Osteoblast (primary cell): ENCODE measurements at regions not wholly inside any gene's neighbourhood (a gene's known extent, or its start where the extent isn't known, plus 50 kb on each side); places are given as distances from the start of the nearest gene placed in this dataset.

Source experiments
- DNase-seq: peaks from one replicate; pipeline ENCODE4 v3.0.0; 2011; ENCODE audit warnings: low spot score, mixed read lengths; ENCODE audit not compliant: insufficient read length; ENCODE audit errors: missing footprints
- H2AFZ ChIP-seq: 2 replicates; pipeline ENCODE4 v1.6.0; 2011; ENCODE audit warnings: mild to moderate bottlenecking, low read length
- H3K27ac ChIP-seq: 2 replicates; pipeline ENCODE4 v1.5.1; 2011; ENCODE audit warnings: mild to moderate bottlenecking, low read depth, low read length, moderate library complexity
- H3K27me3 ChIP-seq: 2 replicates; pipeline ENCODE4 v1.6.0; 2012; ENCODE audit warnings: mild to moderate bottlenecking, control low read depth, inconsistent platforms, low read length, moderate library complexity; ENCODE audit not compliant: insufficient read depth
- H3K36me3 ChIP-seq: 2 replicates; pipeline ENCODE4 v1.5.1; 2011; ENCODE audit warnings: mild to moderate bottlenecking, low read length, control low read depth, moderate library complexity; ENCODE audit not compliant: insufficient read depth
- H3K4me1 ChIP-seq: 2 replicates; pipeline ENCODE4 v1.5.1; 2011; ENCODE audit warnings: mild to moderate bottlenecking, low read length, control low read depth, moderate library complexity; ENCODE audit not compliant: insufficient read depth
- H3K4me2 ChIP-seq: 2 replicates; pipeline ENCODE4 v1.6.0; 2011; ENCODE audit warnings: mild to moderate bottlenecking, low read length; ENCODE audit not compliant: insufficient read depth
- H3K4me3 ChIP-seq: fragments of 200-600 bp; sonication (generic); 3 replicates; pipeline ENCODE4 v1.5.1; 2012; ENCODE audit warnings: mild to moderate bottlenecking, low read length, inconsistent platforms; ENCODE audit not compliant: insufficient read depth
- H3K79me2 ChIP-seq: 2 replicates; pipeline ENCODE4 v1.6.0; 2012; ENCODE audit warnings: mild to moderate bottlenecking, low read length, control low read depth, inconsistent platforms; ENCODE audit not compliant: insufficient read depth
- H3K9me3 ChIP-seq: 2 replicates; pipeline ENCODE4 v1.5.1; 2011; ENCODE audit warnings: low read depth, low read length, control low read depth
- H4K20me1 ChIP-seq: 2 replicates; pipeline ENCODE4 v1.6.0; 2012; ENCODE audit warnings: mild to moderate bottlenecking, low read length, control low read depth; ENCODE audit not compliant: insufficient read depth
- TF ChIP-seq, protein P1 (sequence below): IDR thresholded peaks from 2 replicates; pipeline ENCODE4 v1.5.1; 2011; ENCODE audit warnings: mild to moderate bottlenecking, low read depth, low read length, moderate library complexity; ENCODE audit errors: extremely low read depth

DNA sequence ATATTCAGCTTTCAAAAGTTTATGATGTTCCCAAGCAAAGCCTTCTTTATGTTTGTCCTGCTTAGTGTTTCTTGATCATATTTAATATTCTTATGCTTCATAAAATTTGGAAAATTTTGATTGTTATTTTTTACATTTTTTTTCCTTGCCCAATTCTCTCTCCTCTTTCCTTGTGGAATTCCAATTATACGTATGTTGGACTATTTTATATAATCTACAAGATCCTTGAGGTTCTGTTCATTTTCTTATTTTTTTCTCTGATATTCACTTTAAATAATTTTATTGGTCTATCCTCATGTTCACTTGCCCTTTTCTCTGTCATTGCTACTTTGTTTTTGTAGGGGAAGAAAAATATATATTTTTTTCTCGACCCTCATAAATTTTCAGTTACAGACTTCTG is 167.7 kb downstream of the DYRK2 start:
- H3K27me3 ChIP-seq = no peaks in the 10 kb centered on the region
- no peak overlapping the region for H2AFZ ChIP-seq
- no peaks in the 10 kb centered on the region for H4K20me1 ChIP-seq
- TF ChIP-seq, protein P1, sequence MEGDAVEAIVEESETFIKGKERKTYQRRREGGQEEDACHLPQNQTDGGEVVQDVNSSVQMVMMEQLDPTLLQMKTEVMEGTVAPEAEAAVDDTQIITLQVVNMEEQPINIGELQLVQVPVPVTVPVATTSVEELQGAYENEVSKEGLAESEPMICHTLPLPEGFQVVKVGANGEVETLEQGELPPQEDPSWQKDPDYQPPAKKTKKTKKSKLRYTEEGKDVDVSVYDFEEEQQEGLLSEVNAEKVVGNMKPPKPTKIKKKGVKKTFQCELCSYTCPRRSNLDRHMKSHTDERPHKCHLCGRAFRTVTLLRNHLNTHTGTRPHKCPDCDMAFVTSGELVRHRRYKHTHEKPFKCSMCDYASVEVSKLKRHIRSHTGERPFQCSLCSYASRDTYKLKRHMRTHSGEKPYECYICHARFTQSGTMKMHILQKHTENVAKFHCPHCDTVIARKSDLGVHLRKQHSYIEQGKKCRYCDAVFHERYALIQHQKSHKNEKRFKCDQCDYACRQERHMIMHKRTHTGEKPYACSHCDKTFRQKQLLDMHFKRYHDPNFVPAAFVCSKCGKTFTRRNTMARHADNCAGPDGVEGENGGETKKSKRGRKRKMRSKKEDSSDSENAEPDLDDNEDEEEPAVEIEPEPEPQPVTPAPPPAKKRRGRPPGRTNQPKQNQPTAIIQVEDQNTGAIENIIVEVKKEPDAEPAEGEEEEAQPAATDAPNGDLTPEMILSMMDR = no peak
- peaks cover 12% of the 10 kb centered on the region for H3K4me1 ChIP-seq
- no peak overlapping the region for H3K4me3 ChIP-seq
- no peaks in the 10 kb centered on the region for H3K79me2 ChIP-seq
- H3K4me2 ChIP-seq = no peak overlapping the region
- peaks cover 5% of the 10 kb centered on the region for H3K9me3 ChIP-seq
- H3K27ac ChIP-seq = no peak overlapping the region
- no peak for DNase-seq
- no peaks in the 10 kb centered on the region for H3K36me3 ChIP-seq

DNA sequence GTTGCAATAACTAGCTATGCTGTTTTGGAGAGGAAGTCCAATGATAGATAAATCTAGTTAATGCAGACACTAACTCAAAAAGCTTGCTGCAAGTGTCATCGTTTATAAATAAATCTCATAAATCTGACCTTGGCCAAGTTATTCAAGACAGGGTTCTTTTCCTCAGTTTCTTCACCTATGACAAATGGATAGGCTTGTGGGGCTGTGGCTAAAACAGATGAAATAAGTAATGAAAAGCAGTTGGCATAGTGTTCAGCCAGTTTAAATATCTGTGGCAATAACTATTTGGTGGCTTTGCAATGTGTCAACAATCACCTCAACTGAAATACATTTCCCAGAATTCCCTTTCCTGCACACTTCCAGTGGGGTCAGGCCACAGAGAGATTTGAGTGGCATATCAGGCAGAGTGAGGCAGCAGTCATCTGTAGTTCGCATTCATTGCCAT is 169.9 kb downstream of the DYRK2 start:
- Histone ChIP-seq H3K9me3 (peaks cover 5% of the 10 kb centered on the region), H3K36me3 (no peaks in the 10 kb centered on the region), H3K4me2 (no peak overlapping the region), H3K79me2 (no peaks in the 10 kb centered on the region), H3K27ac (no peak overlapping the region), H3K4me3 (no peak overlapping the region), H4K20me1 (no peaks in the 10 kb centered on the region), H3K4me1 (peaks cover under 1% of the 10 kb centered on the region), H2AFZ (no peak overlapping the region), H3K27me3 (no peaks in the 10 kb centered on the region)
- no peak for DNase-seq
- TF ChIP-seq, protein P1 = no peak

DNA sequence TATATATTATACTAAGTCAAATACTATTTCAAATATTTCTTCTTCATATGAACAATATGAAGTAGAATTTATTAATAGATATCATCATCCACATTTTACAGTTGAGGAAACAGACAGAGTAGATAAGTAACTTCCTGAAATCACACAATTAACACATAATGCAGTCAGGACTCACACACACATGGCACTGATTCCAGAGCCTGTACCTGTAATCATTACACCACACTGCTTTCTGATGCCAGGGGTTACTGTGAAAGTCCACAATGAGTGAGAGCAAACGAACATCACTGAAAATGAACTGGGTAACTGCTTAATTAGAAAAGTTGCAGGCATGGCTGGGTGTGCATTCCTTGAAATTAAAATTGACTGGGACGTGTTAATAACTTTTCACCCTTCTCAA is 169.3 kb upstream of the IFNG-AS1 start:
- Histone ChIP-seq H3K9me3 (peaks cover 5% of the 10 kb centered on the region), H3K4me3 (no peak overlapping the region), H3K36me3 (no peaks in the 10 kb centered on the region), H3K79me2 (no peaks in the 10 kb centered on the region), H2AFZ (no peak overlapping the region), H3K27me3 (no peaks in the 10 kb centered on the region), H3K4me1 (no peaks in the 10 kb centered on the region), H3K27ac (no peak overlapping the region), H4K20me1 (no peaks in the 10 kb centered on the region), H3K4me2 (no peak overlapping the region)
- DNase-seq = no peak
- TF ChIP-seq, protein P1 = no peak

DNA sequence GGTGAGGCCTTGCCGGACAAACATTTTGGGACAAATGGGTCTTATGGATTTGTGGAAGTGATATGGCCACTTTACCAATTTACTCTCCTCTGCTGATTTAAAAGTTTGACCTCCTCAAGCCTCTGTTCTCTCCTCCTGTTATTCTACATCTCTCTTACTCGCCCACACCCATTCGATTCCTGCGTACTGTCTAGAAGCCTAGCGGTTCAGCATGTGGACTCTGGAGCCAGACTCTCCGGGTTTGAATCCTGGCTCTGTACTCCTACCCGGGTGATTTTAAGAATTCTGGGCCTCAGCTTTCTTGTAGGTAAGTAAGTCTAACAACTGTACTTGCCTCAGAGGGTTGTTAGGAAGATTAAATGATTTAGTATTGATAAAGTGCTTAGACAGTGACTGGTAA is 168.6 kb upstream of the IFNG-AS1 start:
- TF ChIP-seq, protein P1 = no peak
- no peak overlapping the region for H2AFZ ChIP-seq
- no peaks in the 10 kb centered on the region for H3K79me2 ChIP-seq
- no peaks in the 10 kb centered on the region for H3K36me3 ChIP-seq
- no peak overlapping the region for H3K4me3 ChIP-seq
- no peak overlapping the region for H3K4me2 ChIP-seq
- no peak overlapping the region for H3K27ac ChIP-seq
- H3K4me1 ChIP-seq = no peaks in the 10 kb centered on the region
- H3K9me3 ChIP-seq = no peaks in the 10 kb centered on the region
- no peak for DNase-seq
- H3K27me3 ChIP-seq = no peaks in the 10 kb centered on the region
- no peaks in the 10 kb centered on the region for H4K20me1 ChIP-seq
